GM18907 (cell line): ENCODE measurements at regions not wholly inside any gene's neighbourhood (a gene's known extent, or its start where the extent isn't known, plus 50 kb on each side); places are given as distances from the start of the nearest gene placed in this dataset.
"Not testable (repeated sequence)": the region's sequence is repeated elsewhere in the genome, so short reads cannot be mapped to it uniquely, and the experiment has no call there.

Source experiments
- ATAC-seq: cut with Tn5 transposase; IDR thresholded peaks from one replicate; pipeline ENCODE4 v1.9.1; 2021; ENCODE audit warnings: mild to moderate bottlenecking, moderate library complexity; ENCODE audit not compliant: unreplicated experiment

GRCh38 chr13:84132491-84132890 is 250.2 kb upstream of the SLITRK1 start:
- no peak for ATAC-seq

DNA sequence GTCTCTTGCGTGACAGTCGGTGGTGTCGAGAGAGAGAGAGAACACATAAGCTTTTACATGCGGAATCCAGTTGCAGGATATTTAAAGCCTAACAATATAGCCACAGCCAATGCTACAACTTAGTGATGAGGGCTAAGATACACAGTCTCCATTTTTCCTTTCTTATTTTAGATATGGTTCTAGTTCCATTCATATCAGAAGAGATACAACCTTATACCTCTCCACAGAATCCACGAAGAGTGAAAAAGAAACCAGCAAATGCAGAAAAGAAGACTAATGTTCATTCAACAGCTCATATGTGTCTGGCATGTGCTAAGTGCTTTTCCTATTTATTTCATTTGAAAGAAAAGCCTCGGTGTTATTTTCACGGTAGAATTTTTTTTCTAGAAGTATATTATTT is 249.0 kb upstream of the SLITRK1 start:
- no peak for ATAC-seq

- no peak for ATAC-seq
Observed at GRCh38 chr13:84130495-84131114, 248.3 kb upstream of the SLITRK1 start.

- no peak for ATAC-seq
Observed at GRCh38 chr13:84129966-84130365, 247.7 kb upstream of the SLITRK1 start.

- no peak for ATAC-seq
Observed at GRCh38 chr13:84127597-84128128, 245.4 kb upstream of the SLITRK1 start.

DNA sequence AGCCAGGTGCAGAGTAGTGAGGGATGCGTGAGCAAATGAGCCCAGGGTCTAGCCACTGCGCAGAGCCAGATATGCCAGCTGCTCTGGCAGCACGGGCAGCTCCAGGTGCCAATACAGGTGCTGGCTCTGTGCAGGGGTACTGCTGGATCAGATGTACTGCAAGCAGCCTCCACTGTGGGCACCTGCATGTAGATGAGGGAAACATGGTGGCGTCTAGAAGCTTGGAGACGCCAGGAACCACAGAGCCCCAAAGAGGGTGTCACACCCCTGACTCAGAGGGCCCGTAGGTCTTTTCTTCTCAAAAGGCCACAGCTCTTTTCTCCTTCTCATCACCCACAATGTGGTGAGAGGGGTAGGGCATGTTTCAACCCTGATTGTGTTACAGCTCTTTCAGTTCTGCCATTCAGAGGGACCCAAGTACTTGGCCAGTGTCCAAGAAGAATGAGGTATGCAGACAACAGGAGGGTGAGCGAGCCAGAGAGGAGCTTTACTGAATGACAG is 244.4 kb upstream of the SLITRK1 start:
- ATAC-seq: no peak

- ATAC-seq: no peak
Observed at GRCh38 chr13:84121456-84121855, 239.2 kb upstream of the SLITRK1 start.

DNA sequence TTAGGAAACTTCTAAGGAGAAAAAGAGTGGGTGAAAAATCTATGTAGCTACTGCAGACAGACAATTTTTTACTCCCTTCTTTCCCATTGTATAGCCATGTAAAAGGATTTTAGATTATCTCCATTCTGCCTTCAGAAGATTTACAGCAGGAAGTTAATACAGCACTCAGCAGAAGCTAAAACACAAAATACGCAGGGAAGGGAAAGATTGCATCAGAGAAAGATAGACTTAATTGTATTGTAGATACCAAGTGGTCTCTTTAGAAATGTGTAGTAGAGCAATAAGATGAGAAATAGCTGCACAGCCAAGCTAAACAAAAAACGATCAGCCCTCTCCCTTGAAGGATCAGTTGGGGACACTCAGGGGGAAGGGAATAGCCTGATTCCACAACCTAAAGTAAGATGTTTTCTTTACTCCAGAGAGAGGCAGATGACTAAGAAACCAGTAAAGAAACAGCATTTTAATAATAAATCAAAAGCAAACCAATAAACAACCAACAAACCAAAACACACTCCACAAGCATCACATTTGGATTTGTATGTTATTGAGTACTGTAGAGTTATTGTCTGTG is 236.7 kb upstream of the SLITRK1 start:
- ATAC-seq: no peak

DNA sequence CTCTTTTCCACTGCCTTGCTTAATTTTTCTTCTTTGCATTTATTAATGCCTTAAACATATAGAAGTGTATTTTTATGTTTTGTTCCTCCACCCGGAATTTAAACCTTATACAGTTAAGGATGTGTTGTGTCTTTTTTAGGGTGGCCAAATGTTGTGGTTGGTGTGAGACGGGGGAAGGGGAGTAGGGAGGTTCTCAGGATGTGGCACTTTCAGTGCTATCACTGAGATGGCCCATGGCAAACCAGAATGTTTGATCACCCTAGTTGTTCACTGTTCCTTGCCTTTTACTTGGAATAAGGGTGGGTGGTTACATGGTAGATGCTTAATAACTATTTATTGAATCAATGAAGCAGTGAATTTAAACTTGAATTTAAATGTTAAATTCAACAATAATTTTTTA is 216.0 kb upstream of the SLITRK1 start:
- ATAC-seq: no peak

GRCh38 chr13:84097148-84097547 is 214.9 kb upstream of the SLITRK1 start:
- ATAC-seq: no peak

- ATAC-seq: no peak
Observed at GRCh38 chr13:84096216-84096615, 213.9 kb upstream of the SLITRK1 start.

GRCh38 chr13:84088996-84089395 is 206.7 kb upstream of the SLITRK1 start:
- ATAC-seq: no peak

GRCh38 chr13:84086847-84087162 is 204.5 kb upstream of the SLITRK1 start:
- ATAC-seq: no peak

DNA sequence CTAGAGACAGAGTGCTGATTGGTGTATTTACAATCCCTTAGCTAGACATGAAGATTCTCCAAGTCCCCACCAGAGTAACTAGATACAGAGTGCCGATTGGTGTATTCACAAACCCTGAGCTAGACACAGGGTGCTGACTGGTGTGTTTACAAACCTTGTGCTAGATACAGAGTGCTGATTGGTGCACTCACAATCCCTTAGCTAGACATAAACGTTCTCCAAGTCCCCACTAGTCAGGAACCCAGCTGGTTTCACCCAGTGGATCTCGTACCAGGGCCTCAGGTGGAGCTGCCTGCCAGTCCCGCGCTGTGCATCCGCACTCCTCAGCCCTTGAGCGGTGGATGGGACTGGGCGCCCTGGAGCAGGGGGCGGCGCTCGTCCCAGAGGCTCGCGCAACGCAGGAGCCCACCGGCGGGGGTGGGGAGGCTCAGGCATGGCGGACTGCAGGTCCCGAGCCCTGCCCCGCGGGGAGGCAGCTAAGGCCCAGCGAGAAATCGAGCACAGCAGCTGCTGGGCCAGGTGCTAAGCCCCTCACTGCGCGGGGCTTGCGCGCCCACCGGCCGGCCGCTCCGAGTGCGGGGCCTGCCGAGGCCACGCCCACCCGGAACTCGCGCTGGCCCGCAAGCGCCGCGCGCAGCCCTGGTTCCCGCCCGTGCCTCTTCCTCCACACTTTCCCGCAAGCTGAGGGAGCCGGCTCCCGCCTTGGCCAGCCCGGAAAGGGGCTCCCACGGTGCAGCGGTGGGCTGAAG is 204.0 kb upstream of the SLITRK1 start:
- not testable (repeated sequence) for ATAC-seq

GRCh38 chr13:84082462-84082861 is 200.2 kb upstream of the SLITRK1 start:
- ATAC-seq: no peak

GRCh38 chr13:84080748-84081530 is 198.7 kb upstream of the SLITRK1 start:
- ATAC-seq: no peak

GRCh38 chr13:84077271-84077670 is 195.0 kb upstream of the SLITRK1 start:
- no peak for ATAC-seq

DNA sequence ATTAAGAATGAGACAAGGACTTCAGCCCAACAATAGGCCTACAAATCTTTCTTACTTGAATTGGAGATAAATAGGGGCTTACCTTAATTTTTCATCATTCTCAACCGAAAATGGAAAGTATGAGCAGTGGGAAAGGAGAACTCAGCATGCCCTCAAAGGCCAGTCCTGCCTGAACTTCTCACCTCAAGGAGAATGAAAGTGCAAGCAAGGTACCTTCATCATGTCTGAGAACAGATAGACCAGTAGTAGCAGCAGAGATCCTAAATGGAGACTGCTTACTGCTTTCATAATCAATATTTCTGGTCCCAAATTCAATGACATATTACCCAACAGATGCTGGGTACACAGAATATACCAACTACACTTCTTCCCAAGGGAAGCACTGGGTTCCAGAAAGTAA is 194.0 kb upstream of the SLITRK1 start:
- no peak for ATAC-seq

DNA sequence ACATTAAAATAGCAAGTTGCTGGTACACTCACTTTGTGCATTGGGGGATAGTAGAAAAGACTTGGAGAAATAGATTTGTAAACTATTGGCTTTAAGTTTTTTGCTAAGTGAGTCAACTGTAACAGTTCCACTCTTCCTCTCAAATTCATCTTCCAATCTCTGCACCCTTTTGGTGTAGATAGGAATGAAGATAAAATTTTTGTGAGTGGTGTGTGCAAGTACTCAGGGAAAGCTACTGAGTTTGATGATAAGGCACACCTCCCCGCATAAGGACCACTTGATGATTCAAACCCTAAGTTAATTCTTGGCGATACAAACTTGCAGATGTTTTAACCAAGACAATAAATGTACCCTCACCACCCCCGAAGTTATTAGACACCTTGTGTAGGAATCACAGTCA is 168.3 kb upstream of the SLITRK1 start:
- no peak for ATAC-seq

DNA sequence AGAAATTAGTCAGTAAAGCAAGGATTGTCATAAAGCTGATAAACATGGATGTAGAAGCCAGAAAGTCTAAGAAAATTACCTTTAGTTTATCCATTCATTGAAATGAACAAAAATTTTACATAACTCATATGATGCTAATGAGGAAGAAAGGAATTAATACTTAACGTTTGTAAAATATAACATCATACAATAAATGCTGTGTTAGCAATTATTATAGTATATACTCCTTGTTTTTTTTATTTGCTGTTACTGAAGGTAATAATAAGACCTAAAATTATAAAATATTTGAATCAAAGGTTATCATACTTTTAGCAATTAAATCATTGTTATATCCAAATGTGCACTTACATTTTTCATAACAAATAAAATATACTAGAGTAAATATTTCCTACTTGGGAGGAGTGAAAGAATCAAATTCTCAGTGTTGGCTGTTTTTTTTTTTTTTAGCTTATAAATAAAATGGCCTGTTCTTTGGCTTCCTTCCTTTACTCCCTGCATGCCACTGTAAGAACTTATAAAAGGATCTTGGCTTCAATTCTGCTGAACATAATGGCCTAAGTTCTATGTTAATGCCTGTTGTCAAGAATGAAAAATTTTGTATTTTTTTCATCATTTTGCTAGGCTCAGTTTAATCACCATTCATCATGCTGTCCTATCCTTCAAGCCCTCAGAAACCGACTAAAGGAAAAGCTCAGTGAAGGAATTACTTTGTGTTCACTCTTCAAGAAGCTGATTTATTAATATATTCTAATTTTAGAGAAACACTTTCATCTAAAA is 167.4 kb upstream of the SLITRK1 start:
- ATAC-seq: no peak

DNA sequence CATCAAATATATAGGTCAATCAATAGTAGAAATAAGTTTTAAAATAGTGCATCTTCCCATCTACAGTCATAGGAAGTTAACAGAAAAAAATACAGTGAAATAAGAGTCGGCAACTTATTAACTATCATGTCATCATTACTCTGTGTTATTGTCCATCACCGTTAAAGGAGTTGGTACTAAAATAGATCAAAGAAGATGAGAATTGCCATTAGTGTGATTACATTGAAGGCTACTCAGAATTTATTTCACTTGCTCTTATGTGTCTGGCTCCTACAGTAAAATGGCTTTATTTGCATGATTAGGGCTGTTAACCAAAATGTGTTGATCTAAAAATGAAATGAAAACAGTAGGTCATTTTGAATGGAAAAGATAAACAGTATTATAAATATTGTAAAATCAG is 162.5 kb upstream of the SLITRK1 start:
- no peak for ATAC-seq
